Suprapubic skin (tissue), 4 donors: ENCODE measurements at regions not wholly inside any gene's neighbourhood (a gene's known extent, or its start where the extent isn't known, plus 50 kb on each side); places are given as distances from the start of the nearest gene placed in this dataset.

Experiments used
- POLR2A ChIP-seq, 2 donors: fragments of 450-650 bp; IDR thresholded peaks; one replicate each; pipeline ENCODE4 v1.6.1; 2017; ENCODE audit warnings: antibody characterized with exemption in 2 of 2, mild to moderate bottlenecking in 2 of 2, moderate library complexity in 2 of 2
- POLR2AphosphoS5 ChIP-seq, 3 donors: sonication (generic); formaldehyde crosslinking; IDR thresholded peaks; one replicate each; pipeline ENCODE4 v1.6.1; 2017; ENCODE audit warnings: antibody characterized with exemption in 3 of 3
- TF ChIP-seq, protein P1 (sequence below), 2 donors: fragments of 200-600 bp in 1 of 2; fragments of 450-650 bp in 1 of 2; sonication (generic) in 1 of 2; IDR thresholded peaks; one replicate each; pipeline ENCODE4 v1.5.1; 2016 to 2019; ENCODE audit warnings: antibody characterized with exemption in 2 of 2, mild to moderate bottlenecking in 1 of 2, moderate library complexity in 1 of 2

DNA sequence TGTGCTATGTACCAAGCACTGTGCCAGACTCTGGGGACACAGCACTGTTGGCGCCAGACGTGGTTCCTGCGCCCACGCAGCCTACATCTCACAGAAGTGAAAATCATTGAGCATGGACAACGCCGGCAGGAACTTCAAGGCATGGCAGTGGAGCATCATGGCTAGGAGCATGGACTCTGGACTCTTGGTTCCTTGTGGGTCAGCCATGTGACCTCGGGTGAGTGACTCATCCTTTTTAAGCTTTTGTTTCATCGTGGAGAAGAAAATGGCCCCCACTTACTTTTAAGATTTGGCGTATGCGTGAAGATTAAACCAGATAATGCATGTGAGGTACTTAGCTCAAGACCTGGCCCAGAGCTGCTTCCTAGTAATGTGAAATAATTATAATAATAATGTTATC lies 988.5 kb downstream of the UQCRFS1 start:
- TF ChIP-seq, protein P1, sequence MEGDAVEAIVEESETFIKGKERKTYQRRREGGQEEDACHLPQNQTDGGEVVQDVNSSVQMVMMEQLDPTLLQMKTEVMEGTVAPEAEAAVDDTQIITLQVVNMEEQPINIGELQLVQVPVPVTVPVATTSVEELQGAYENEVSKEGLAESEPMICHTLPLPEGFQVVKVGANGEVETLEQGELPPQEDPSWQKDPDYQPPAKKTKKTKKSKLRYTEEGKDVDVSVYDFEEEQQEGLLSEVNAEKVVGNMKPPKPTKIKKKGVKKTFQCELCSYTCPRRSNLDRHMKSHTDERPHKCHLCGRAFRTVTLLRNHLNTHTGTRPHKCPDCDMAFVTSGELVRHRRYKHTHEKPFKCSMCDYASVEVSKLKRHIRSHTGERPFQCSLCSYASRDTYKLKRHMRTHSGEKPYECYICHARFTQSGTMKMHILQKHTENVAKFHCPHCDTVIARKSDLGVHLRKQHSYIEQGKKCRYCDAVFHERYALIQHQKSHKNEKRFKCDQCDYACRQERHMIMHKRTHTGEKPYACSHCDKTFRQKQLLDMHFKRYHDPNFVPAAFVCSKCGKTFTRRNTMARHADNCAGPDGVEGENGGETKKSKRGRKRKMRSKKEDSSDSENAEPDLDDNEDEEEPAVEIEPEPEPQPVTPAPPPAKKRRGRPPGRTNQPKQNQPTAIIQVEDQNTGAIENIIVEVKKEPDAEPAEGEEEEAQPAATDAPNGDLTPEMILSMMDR (IDR thresholded peaks at IDR 0.05), result no peak
- TF ChIP-seq POLR2AphosphoS5 (IDR thresholded peaks at IDR 0.05), result no peak
- no peak for TF ChIP-seq POLR2A (IDR thresholded peaks at IDR 0.05)
